Keratinocyte (primary cell): ENCODE measurements at regions not wholly inside any gene's neighbourhood (a gene's known extent, or its start where the extent isn't known, plus 50 kb on each side); places are given as distances from the start of the nearest gene placed in this dataset.

ENCODE experiments used
- DNase-seq: peaks from one replicate; pipeline ENCODE4 v3.0.0-alpha.2; 2011; ENCODE audit warnings: low read depth, missing footprints, low spot score
- FAIRE-seq: peaks from 2 replicates; lab custom pipeline; 2011; peaks lifted over from hg19 to GRCh38; lab: Jason Lieb, UNC
- H2AFZ ChIP-seq: 2 replicates; pipeline ENCODE4 v1.6.0; 2012; ENCODE audit warnings: low read length, control low read depth, inconsistent platforms; ENCODE audit not compliant: control insufficient read depth
- H3K27ac ChIP-seq: 2 replicates; pipeline ENCODE4 v1.5.1; 2011; ENCODE audit warnings: low read length; ENCODE audit not compliant: control insufficient read depth, insufficient read depth
- H3K27me3 ChIP-seq: 3 replicates; pipeline ENCODE4 v1.6.0; 2011; ENCODE audit warnings: low read length; ENCODE audit not compliant: control insufficient read depth, insufficient read depth; ENCODE audit errors: extremely low read depth
- H3K36me3 ChIP-seq, 2 experiments: 2 replicates in 1 of 2; 3 replicates in 1 of 2; pipeline ENCODE4 v1.5.1; 2011; ENCODE audit warnings: low read length in 2 of 2, mild to moderate bottlenecking in 1 of 2; ENCODE audit not compliant: control insufficient read depth in 2 of 2, insufficient read depth in 2 of 2; ENCODE audit errors: extremely low read depth in 1 of 2
- H3K4me1 ChIP-seq: 3 replicates; pipeline ENCODE4 v1.5.1; 2011; ENCODE audit warnings: low read length; ENCODE audit not compliant: control insufficient read depth, insufficient read depth; ENCODE audit errors: extremely low read depth
- H3K4me2 ChIP-seq: 3 replicates; pipeline ENCODE4 v1.6.0; 2011; ENCODE audit warnings: low read depth, low read length; ENCODE audit not compliant: control insufficient read depth, insufficient read depth; ENCODE audit errors: extremely low read depth
- H3K4me3 ChIP-seq, 3 experiments: fragments of 200-600 bp in 1 of 3; sonication (generic) in 1 of 3; 2 replicates in 2 of 3; 3 replicates in 1 of 3; pipeline ENCODE4 v1.5.1; 2011 to 2016; ENCODE audit warnings: low read length in 3 of 3, mild to moderate bottlenecking in 3 of 3, control low read depth in 2 of 3, inconsistent platforms in 1 of 3, low read depth in 1 of 3, mixed read lengths in 1 of 3, mixed run types in 1 of 3, moderate library complexity in 1 of 3; ENCODE audit not compliant: control insufficient read depth in 2 of 3, insufficient read depth in 2 of 3; ENCODE audit errors: extremely low read depth in 1 of 3
- H3K79me2 ChIP-seq: 2 replicates; pipeline ENCODE4 v1.6.0; 2012; ENCODE audit warnings: low read length; ENCODE audit not compliant: control insufficient read depth, insufficient read depth
- H3K9ac ChIP-seq: 3 replicates; pipeline ENCODE4 v1.6.0; 2011; ENCODE audit warnings: low read length; ENCODE audit not compliant: control insufficient read depth, insufficient read depth; ENCODE audit errors: extremely low read depth
- H3K9me1 ChIP-seq: 3 replicates; pipeline ENCODE4 v1.6.0; 2011; ENCODE audit warnings: low read length; ENCODE audit not compliant: control insufficient read depth, insufficient read depth; ENCODE audit errors: extremely low read depth
- H3K9me3 ChIP-seq: 2 replicates; pipeline ENCODE4 v1.5.1; 2012; ENCODE audit warnings: low read depth, low read length; ENCODE audit not compliant: control insufficient read depth
- H4K20me1 ChIP-seq: 3 replicates; pipeline ENCODE4 v1.6.0; 2011; ENCODE audit warnings: low read length; ENCODE audit not compliant: control insufficient read depth, insufficient read depth; ENCODE audit errors: extremely low read depth
- CTCF ChIP-seq, 3 experiments: IDR thresholded peaks in 1 of 3; conservative IDR thresholded peaks in 1 of 3; optimal IDR thresholded peaks in 1 of 3; 2 replicates in 2 of 3; 3 replicates in 1 of 3; pipeline versions ENCODE3 to v1.5.1; 2011; ENCODE audit warnings: low read length in 3 of 3, mild to moderate bottlenecking in 3 of 3, moderate library complexity in 2 of 3, control low read depth in 1 of 3, inconsistent platforms in 1 of 3; ENCODE audit not compliant: insufficient read depth in 2 of 3; ENCODE audit errors: extremely low read depth in 1 of 3
- EZH2 ChIP-seq: IDR thresholded peaks from one replicate; pipeline ENCODE4 v1.6.1; 2012; ENCODE audit warnings: inconsistent platforms, mild to moderate bottlenecking, low read length, moderate library complexity
- dilution Hi-C: fragments of 300-500 bp; cut with MboI; formaldehyde crosslinking; loops from one replicate; pipeline ENCODE4 v1.7.0; 2020; ENCODE audit warnings: low sequenced_read_pairs; ENCODE audit not compliant: extremely low pct_ligation_motif_present

- Histone ChIP-seq H3K27ac (no peak overlapping the region), H4K20me1 (no peaks in the 10 kb centered on the region), H3K9ac (no peak overlapping the region), H2AFZ (no peak overlapping the region), H3K27me3 (no peaks in the 10 kb centered on the region), H3K79me2 (no peaks in the 10 kb centered on the region), H3K9me3 (no peaks in the 10 kb centered on the region), H3K9me1 (no peaks in the 10 kb centered on the region), H3K4me1 (no peaks in the 10 kb centered on the region), H3K4me3 (no peak overlapping the region), H3K4me2 (no peak overlapping the region), H3K36me3 (no peaks in the 10 kb centered on the region)
- dilution Hi-C loops: no loop called here
- FAIRE-seq (no peak), DNase-seq (no peak)
- TF ChIP-seq CTCF (optimal IDR thresholded peaks at IDR 0.05 in 1 of 3, IDR thresholded peaks at IDR 0.05 in 1 of 3, conservative IDR thresholded peaks at IDR 0.05 in 1 of 3; ENCODE audit: extremely low read depth in 1 of 3, insufficient read depth in 2 of 3, low read length in 3 of 3): no peak
- TF ChIP-seq EZH2: no peak
These were observed 638.0 kb downstream of the DHX35 start for GRCh38 chr20:39600156-39600555.

- FAIRE-seq (no peak), DNase-seq (no peak)
- Histone ChIP-seq H3K36me3 (no peaks in the 10 kb centered on the region), H4K20me1 (no peaks in the 10 kb centered on the region), H3K27ac (no peak overlapping the region), H3K9me1 (no peaks in the 10 kb centered on the region), H3K9me3 (no peaks in the 10 kb centered on the region), H3K4me2 (no peak overlapping the region), H2AFZ (no peak overlapping the region), H3K9ac (no peak overlapping the region), H3K4me3 (no peak overlapping the region), H3K4me1 (no peaks in the 10 kb centered on the region), H3K79me2 (no peaks in the 10 kb centered on the region), H3K27me3 (peaks cover 4% of the 10 kb centered on the region)
- no peak for TF ChIP-seq EZH2
- no peak for TF ChIP-seq CTCF (optimal IDR thresholded peaks at IDR 0.05 in 1 of 3, IDR thresholded peaks at IDR 0.05 in 1 of 3, conservative IDR thresholded peaks at IDR 0.05 in 1 of 3; ENCODE audit: extremely low read depth in 1 of 3, insufficient read depth in 2 of 3, low read length in 3 of 3)
- dilution Hi-C loops: no loop called here
These were observed 634.4 kb downstream of the DHX35 start for GRCh38 chr20:39596554-39596953.
